Activated T-cell treated with anti-CD3 and anti-CD28 coated beads for 1 hour (primary cell): ENCODE measurements at regions not wholly inside any gene's neighbourhood (a gene's known extent, or its start where the extent isn't known, plus 50 kb on each side); places are given as distances from the start of the nearest gene placed in this dataset.

Experiments used
- DNase-seq: peaks from one replicate; pipeline ENCODE4 v3.0.0-alpha.2; 2020; ENCODE audit warnings: low read depth

DNA sequence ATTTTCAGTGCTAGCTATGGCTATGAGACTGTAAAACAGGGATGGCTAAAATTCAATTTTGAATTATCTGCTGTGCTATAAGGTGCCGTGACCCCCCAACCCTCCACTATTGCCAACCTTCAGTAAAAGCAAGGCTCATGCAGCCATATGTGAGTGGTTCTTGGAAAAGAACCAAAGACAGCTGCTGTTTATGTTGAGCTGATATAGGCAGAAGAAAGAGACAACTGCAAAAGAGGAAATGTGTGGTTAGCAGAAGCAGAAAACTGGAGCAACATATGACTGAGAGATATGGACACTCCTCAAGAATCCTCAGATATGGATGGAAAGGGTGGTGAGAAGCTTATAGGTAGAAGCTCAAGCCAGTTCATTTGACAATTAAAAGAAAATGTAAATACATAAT lies 200.3 kb downstream of the TLE1 start:
- no peak for DNase-seq

DNA sequence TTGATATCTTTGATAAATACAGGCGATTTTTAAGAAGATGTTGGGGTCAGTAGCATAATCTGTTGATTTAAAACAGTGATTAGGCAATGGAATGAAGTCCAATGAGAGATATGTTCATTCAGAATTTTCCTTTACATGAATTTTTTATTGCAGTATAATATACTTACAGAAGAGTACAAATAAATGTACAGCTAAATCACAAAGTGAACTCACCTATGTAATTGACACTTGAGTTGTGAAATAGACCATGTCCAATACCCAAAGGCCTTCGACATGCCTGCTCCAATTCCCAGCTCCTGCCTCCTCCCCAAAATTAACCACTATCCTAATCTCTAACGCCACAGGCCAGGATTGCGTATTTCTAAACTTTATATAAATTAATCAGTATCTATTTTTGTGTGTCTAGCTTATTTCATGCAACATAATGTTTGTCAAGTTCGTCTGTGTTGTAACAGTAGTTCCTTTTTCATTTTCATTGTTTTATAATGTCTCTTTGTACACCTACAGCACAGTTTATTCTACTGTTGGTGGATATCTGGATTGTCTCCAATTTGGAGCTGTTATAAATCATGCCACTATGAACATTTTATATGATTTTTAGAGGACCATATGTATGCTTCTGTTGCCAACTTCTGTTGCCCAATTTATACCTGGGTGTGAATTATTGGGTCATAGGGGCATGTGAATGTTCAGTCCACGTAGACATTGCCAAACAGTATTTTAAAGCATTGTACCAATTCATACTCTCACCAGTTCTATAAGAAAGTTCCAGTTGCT lies 208.3 kb downstream of the TLE1 start:
- DNase-seq: no peak

DNA sequence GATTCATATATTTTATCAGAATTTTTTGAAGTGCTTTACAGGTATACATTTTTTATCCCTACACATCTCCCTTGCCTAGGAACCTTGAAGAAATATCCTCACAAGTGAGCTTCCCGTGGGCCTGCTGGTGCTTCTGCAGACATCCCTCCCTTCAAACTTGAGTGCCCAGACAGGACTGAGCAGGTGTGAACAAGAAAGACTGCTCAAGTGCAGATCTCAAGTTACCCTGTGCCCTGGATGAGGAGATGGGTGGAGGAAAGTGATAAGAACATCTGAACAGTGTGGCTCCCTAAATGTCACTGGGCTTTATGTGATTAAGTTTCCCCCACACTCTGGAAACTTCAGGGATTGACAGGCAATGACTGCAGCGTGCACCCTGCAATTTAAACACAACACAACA lies 209.8 kb downstream of the TLE1 start:
- no peak for DNase-seq

DNA sequence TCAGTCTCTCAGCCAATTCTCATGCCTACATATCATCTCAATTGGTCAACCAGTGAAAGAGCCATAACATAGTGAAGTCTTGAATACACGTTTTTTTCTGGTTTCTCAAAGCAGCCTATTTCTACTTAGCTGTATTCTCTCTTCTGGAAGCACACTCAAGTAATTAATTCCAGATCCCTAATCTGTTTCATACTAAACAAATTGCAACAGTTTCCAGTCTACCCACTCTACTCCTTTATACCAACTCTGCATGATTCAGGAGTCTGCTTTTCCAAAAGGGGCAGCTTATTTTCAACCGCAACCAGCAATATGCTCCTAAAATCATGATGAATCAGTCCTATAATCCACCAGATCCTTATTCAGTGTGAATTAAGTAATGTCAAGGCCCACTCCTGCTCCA lies 211.7 kb downstream of the TLE1 start:
- no peak for DNase-seq

DNA sequence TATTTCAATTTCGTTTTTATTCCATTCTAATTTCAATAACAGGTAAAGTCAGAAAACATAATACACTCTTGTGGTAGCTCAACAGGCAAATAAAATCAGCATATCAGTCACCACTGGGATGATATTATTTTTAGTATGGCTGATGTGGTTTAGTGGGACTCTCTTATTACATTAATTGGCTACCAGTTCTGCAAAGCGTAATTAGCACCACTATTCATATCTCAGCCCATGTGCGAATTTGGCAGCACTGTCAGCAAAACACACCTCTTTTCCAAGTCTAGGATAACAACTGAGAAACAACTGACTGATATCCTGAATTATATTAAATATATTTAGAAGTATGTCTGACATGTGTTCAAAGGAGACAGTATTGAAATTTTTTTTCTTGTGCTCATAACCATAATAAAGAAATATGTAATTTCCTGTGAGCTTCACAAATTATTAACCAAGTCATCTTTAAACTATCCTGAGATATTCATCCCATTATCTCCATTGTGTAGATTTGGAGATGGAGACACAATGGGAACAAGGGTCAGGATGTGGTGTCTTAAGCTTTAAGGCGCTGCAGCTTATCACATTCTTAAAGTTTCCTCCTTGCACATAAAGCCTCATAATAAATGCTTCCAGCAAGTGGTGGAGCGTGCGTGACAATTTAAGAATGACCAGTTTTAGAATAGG lies 212.4 kb downstream of the TLE1 start:
- no peak for DNase-seq

DNA sequence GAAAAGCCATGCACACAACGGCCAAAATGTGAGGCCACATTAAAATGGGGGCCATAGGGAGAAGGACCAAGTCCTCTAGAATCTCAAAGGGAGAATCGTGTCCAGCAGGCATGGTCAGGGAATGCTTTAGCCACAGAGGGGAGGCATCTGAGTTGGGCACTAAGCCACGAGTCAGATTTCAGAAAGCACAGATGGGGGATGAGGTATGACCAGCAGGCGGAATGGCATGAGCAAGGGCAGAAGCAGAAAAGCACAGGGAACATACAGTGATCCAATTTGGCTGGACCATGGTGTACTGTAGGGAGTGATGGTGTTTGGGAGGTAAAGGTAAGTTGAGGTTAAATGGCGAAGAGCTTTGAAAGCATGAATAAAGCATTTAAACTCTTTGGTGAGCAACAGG lies 214.6 kb downstream of the TLE1 start:
- no peak for DNase-seq

DNA sequence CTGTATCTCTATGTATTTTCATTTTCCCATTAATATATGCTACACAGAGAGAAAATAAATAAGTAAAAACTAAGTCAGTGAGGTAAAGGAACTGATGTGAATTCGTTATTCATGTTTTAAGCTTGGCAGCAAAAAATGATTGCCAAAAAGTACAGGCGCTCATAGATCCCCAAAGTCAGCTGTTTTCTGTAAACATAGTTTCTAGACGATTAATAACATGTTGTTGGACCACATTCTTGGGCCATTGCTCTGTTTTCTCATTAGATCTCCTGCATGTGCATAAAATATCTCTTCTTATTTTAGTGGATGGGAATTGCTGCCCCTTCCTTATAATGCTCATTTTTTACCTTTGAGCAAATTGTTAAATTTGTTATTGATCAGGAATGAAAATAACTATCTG lies 215.2 kb downstream of the TLE1 start:
- no peak for DNase-seq

DNA sequence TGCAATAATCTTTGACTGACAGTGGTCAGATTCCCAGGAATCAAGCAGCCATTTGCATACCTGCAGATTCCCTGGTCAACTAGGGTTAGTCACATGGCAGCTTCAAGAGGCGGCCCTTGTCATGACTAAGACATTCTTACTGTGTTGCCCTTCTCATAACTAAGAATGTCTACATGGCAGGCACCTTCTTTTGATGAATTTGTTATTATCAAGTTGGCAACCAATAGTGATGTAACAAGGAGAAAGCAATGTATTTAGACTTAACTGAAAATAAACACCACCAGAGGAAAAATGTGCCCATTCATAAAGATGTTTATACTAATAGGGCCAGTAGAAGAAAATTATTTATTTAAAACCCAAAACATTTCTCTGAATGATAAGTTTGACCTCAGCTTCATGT lies 215.6 kb downstream of the TLE1 start:
- DNase-seq: no peak

DNA sequence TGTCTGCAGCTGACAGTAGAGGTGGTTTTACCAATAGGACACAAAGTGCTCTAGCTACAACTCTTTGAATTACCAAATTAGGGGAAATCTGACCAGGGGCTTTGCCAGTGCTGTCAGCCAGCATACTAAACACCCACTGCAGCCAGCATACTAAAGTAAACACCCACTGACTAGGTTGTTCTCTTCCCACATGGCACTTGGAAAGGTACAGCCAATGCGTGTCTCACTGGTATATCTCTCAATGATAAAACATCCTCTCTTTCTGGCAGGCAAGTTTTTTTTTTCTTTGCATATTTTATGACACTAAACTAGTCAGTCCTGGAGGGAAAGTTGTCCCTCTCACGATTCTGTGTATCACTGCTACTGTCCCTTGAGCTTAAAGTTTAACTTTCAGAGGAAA lies 216.1 kb downstream of the TLE1 start:
- no peak for DNase-seq

DNA sequence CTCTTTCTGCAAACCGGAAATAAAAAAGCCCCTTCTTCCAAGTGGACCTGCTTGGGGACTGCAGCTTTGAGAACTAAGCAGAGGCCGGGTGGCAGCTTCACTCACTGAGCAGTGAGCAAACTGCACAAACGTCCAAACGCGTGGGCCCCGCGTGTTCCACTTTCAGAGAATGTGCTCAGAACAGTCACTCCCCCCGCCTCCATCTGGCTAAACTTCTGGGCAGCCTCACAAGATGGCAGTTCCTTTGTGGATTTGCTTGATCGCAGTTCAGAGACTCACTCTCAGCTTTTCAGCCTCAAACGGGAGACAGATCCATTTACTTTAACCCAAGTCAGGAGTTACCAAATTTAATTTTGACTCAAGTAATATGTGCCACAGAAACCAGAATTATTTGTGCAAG lies 216.6 kb downstream of the TLE1 start:
- no peak for DNase-seq

DNA sequence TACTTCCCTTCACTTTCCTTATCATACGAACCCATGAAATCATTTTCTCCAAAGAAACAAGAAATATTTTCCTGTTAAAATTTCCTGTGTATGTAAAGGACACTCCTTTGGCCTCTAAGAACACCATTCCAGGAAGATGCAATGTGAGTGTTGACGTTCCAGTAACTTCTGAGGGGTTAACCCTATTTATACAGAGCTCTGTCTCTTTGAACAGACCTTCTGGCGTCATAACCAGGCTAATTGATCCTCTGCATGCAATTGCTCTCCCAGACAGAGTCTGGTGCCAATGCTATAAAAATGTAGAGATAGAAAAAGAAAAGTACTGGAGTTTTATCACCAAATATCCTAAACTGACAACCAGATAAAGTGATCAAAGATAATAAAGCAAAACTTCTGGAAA lies 218.5 kb downstream of the TLE1 start:
- DNase-seq: no peak

DNA sequence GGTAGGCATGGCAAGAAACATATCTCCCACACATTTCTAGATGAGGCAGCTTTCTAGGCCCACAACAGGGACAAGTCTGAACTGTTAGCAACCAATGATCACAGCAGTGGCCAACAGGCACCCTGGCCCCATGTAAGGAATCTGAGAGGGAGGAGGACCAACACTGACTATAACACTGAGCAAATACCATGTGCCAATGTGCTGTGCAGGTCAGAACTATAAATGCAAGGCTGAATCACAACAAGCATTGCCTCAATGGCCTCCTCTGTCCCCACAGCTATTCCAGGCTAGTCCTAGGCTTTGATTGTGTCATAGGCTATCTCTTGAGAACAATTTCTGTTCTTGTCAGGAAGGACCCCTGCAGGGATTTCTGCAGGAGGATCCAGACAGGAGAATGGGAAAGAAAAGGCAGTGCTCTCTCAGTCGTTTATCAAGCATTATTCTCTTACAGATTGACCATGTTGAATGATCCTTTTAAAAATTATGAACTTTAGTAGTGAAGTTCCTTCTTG lies 221.2 kb downstream of the TLE1 start:
- DNase-seq: no peak

DNA sequence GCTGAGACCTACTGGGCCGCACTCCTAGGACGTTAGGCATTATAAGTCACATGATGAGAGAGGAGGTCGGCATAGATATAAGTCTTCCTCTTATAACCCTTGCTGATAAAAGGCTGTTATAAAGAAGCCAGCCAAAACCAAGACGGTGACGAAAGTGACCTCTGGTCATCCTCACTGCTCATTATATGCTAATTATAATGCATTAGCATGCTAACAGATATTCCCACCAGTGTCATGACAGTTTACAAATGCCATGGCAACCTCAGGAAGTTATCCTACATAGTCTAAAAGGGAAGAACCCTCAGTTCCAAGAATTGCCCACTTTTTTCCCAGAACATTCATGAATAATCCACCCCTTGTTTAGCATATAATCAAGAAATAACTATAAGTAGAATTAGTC lies 222.4 kb downstream of the TLE1 start:
- no peak for DNase-seq

DNA sequence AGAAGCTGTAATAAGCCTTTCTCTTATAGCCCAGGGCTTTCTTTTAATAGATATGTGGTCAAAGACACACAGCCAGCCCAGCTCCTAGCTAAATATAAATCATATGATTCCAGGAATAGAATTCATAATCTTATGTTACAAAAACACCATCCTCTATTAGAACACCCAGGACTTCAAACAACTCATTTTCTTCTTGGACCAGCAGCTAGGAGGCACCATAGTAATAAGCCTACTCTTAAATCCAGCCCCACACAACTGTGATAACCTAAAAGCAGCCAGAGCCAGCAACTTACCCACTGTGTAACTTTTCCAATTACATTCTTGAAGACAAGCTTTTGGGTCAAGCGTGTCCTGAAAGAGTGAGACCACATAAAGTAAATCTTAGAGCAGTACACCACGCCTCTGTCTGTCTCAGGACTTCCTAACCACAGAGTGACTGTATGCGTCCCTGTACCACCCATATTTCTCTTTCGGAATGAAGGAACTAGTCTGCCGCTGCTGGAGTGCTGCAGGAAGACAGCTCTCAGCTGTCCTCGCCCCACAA lies 223.8 kb downstream of the TLE1 start:
- DNase-seq: no peak

DNA sequence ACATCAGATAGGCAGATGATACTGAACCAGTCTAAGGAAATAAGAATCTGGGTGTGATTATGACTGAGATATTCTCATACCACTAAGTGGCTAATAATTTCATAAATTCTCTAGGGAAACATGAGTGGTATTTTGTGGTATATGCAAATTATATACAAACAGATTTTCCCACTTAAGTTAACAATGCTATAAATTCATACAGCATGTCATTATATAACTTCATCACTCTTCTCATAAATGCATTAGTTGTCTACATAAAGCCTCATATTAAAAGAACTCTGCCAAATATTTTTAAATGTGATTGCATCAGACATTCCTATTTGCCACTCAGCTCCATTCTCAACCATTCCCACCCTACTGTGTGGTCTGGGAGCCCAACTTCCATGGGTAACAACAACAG lies 226.5 kb downstream of the TLE1 start:
- DNase-seq: no peak

DNA sequence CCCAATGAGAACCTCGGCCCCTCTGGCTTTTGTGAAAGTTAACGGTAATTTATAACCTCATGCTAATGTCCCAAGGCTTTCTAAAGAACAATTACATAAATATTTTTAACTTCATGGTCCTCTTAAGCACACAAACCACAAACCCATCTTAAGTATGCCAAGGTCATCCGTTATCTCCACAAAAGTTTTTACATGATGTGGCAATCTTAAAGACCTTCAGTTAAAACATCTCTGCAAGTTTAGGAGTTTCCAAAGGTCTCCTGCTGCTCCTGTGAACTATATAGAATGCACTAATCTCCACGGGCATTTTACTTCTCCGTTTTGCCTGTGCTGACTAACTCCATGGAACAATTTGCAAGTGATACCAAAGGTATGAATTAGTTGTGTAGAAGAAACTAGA lies 228.2 kb downstream of the TLE1 start:
- no peak for DNase-seq

DNA sequence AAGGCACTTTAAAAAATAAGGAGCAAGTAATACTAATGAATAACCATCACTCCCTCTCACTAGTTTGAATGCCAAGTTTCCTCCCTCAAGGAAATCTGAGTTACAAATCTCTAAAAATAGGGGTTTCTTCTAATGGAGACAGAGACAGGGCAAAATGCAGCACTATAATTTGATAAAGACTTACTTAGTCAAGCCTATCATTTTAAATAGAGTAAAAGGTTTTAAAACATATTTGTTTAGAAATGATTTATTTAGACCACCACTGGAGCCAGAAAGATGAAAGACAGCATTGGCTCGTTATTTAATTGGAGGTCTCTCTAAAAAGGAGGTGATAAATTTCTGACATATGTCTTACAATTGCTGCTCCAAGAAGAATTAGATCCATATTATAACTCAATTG lies 228.7 kb downstream of the TLE1 start:
- no peak for DNase-seq

DNA sequence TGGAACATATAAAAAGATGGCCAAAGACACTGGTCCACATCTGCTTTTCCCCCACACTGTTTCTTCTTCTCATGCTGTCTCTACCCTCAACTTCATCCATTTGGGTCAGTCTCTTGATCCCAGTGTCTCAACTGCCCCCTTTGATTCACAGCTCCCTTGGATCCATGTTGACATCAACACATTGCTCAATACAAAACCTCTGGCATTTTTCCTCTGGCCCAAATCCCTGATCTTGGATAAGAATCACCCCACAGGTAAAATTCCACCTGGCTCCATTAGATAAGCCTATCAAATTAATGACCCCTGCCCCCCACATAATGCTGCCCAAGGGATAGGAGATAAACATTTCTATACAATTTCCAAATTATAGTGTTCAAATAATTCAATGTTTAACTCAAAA lies 229.8 kb downstream of the TLE1 start:
- DNase-seq: no peak

DNA sequence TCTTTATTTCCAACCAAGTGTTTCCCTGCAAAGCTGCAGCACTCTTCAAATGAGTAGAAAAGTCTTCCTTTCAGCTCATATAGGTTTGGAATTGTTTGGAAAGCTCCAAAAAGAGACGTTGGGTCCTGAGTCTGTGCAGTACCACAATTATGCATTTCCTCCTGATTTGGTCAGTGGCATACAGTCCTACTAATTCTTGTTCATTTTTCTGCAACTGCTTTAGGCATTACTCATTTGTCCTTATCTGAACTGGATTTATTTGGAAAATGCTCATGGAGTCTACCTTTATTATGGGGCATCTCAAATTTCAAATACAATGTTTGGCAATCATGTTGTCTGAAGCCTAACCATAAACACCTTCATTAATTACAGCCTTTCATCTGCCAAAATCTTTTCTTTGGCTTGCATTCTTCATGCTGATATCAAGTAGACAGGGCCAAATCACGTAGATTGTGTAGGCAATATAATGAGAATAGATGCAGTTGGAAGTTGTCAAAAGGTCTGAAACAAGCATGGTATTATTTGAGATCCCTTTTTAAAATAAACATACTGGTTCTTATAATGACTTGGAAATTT lies 232.8 kb downstream of the TLE1 start:
- no peak for DNase-seq

DNA sequence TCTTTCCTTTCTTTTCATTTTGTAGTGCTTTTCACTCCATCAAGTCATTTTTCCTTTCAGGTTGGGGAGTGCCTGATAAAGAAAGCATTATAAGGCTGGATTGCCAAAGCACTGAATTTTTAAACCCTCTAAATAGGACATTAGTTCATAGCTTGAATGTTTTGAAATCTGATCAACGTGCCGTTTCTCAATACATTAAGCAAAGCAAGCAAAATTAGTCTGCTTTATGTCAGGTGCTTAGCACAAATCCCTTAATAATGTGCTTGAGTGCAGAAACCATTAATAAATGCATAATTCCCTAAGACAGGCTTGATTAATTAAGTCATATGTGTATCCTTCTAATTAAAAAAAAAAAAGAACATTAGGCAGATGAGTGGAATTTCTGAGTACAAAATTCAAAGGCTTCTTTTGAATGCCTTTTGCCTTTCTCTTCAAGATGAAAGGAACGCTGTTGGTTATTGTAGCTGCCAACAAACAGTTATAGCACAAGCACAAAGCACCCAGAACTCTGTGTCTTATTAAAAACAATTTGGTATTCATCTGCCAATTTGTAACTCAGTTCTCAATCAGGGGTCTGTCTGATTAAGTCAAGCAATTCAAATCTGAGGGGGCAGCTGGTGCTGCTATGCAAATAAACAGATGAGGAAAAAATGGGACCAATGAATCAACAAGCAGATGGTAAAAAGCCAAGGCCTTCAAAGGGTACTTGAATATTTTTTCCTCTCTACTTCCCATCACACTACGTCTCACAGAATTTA lies 233.7 kb downstream of the TLE1 start:
- no peak for DNase-seq

DNA sequence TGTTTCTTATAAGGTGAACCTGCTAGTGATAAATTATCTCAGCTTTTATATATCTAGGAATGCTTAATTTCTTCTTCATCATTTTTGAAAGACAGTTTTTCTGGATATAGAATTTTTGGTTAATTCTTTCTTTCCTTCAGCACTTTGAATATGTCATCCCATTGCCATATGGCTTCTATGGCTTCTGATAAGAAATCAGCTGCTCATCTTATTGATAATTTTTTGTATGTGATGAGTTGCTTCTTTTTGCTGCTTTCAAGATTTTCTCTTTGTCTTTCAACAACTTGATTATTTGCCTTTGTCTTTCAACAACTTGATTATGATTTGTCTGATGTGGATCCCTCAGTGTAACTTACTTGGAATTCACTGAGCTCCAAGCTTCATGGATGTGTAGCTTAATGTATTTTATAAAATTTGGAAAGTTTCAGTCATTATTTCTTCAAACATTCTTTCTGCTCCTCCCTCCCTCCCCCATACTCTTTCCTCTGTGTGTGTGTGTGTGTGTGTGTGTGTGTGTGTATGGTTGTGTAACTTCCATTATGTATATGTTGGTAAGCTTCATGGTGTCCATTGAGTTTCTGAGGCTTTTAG lies 243.9 kb downstream of the TLE1 start:
- DNase-seq: no peak

DNA sequence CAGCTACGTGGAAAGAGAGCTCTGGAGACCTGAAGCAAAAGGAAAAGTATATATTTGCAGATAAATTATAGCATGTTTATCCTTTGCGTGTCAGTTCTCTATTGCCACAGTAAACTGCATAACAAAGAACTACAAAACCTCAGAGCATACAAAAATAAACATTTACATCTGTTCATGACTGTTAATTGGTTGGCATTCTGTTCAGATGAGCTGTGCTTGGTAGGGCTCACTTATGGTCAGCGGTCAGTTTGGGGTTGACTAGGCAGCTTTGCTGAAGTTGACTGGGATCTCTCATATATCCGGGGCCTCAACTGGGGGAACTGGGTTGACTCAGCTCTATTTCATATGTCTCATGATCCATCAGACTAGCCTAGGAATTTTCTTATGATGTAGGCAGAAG lies 257.7 kb downstream of the TLE1 start:
- no peak for DNase-seq
